Activated CD4-positive, CD25-positive, alpha-beta regulatory T cell treated with anti-CD3 and anti-CD28 coated beads, Interleukin-2, amount 50 U/mL, for 72 hours (primary cell): ENCODE measurements at regions not wholly inside any gene's neighbourhood (a gene's known extent, or its start where the extent isn't known, plus 50 kb on each side); places are given as distances from the start of the nearest gene placed in this dataset.
"Not testable (repeated sequence)": the region's sequence is repeated elsewhere in the genome, so short reads cannot be mapped to it uniquely, and the experiment has no call there.

Experiments used
- DNase-seq: peaks from one replicate; pipeline ENCODE4 v3.0.0; 2021

- no peak for DNase-seq
These were observed 1444.6 kb downstream of the SUCLG1 start for GRCh38 chr2:83014462-83014861.

- DNase-seq, result no peak
These were observed 1452.1 kb downstream of the SUCLG1 start for GRCh38 chr2:83006961-83007360.

GRCh38 chr2:83003555-83003954 lies 1455.5 kb downstream of the SUCLG1 start:
- no peak for DNase-seq

- no peak for DNase-seq
These were observed 1456.4 kb downstream of the SUCLG1 start for GRCh38 chr2:83002706-83003105.

GRCh38 chr2:82998781-82999180 lies 1460.3 kb downstream of the SUCLG1 start:
- no peak for DNase-seq

- DNase-seq, result no peak
These were observed 1462.9 kb downstream of the SUCLG1 start for GRCh38 chr2:82996217-82996616.

- DNase-seq, result no peak
These were observed 1464.9 kb downstream of the SUCLG1 start for GRCh38 chr2:82994151-82994550.

GRCh38 chr2:82993609-82994008 lies 1465.5 kb downstream of the SUCLG1 start:
- no peak for DNase-seq

- DNase-seq, result no peak
These were observed 1466.1 kb downstream of the SUCLG1 start for GRCh38 chr2:82992968-82993367.

- not testable (repeated sequence) for DNase-seq
These were observed 1471.4 kb downstream of the SUCLG1 start for GRCh38 chr2:82987706-82988105.

- DNase-seq, result no peak
These were observed 1472.2 kb downstream of the SUCLG1 start for GRCh38 chr2:82986899-82987298.

- DNase-seq, result no peak
These were observed 1473.4 kb downstream of the SUCLG1 start for GRCh38 chr2:82985572-82986197.

GRCh38 chr2:82968358-82968757 lies 1490.7 kb downstream of the SUCLG1 start:
- no peak for DNase-seq

- no peak for DNase-seq
These were observed 1494.7 kb downstream of the SUCLG1 start for GRCh38 chr2:82964341-82964740.

GRCh38 chr2:82959727-82960126 lies 1499.4 kb downstream of the SUCLG1 start:
- DNase-seq, result no peak

- no peak for DNase-seq
These were observed 1504.2 kb downstream of the SUCLG1 start for GRCh38 chr2:82954868-82955267.

GRCh38 chr2:82939211-82939610 lies 1519.9 kb downstream of the SUCLG1 start:
- no peak for DNase-seq

- DNase-seq, result not testable (repeated sequence)
These were observed 1520.7 kb downstream of the SUCLG1 start for GRCh38 chr2:82938321-82938845.

GRCh38 chr2:82913566-82913965 lies 1545.5 kb downstream of the SUCLG1 start:
- DNase-seq, result no peak

GRCh38 chr2:82896117-82896516 lies 1563.0 kb downstream of the SUCLG1 start:
- no peak for DNase-seq

- DNase-seq, result no peak
These were observed 1565.9 kb downstream of the SUCLG1 start for GRCh38 chr2:82893190-82893589.

GRCh38 chr2:82879803-82880202 lies 1579.3 kb downstream of the SUCLG1 start:
- DNase-seq, result no peak

GRCh38 chr2:82875858-82876257 lies 1583.2 kb downstream of the SUCLG1 start:
- no peak for DNase-seq

- no peak for DNase-seq
These were observed 1601.1 kb downstream of the SUCLG1 start for GRCh38 chr2:82857967-82858366.

GRCh38 chr2:82853299-82853698 lies 1605.8 kb downstream of the SUCLG1 start:
- no peak for DNase-seq
